ENCODE measurements at regions not wholly inside any gene's neighbourhood (a gene's known extent, or its start where the extent isn't known, plus 50 kb on each side); places are given as distances from the start of the nearest gene placed in this dataset.
A peak's percentile ranks its signal among the peaks of the same experiment; 100 is the strongest.

DNA sequence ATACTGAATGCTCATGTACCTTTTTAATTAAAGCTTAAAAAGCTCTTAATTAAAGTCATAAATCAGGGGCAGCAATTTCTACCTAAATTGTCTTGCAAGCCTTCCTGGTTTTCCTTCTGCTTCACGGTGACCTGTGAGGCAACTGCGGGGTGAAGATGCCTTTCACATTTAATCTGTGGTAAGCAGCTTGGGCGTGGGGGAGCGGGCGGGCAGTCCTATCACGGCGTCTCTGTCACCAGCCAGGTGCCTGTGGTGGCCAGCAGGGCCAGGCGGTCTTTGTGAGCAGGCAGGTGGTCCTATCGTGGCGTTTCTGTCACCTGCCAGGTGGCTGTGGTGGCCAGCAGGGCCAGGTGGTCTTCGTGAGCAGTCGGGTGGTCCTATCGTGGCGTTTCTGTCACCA lies 269.2 kb upstream of the PPP2R2D start:
- Histone ChIP-seq H3K27ac (no peak overlapping the region), H3K36me3 (no peaks in the 10 kb centered on the region), H3K9me3 (peaks cover 5% of the 10 kb centered on the region), H3K4me3 (no peak overlapping the region), H3K4me1 (no peaks in the 10 kb centered on the region), H3K27me3 (ENCODE audit: low read depth) (no peaks in the 10 kb centered on the region)
- DNase-seq = no peak
- intact Hi-C loops (cut with DNase I) = no loop called here
- no peak for ATAC-seq
- TF ChIP-seq, protein P1, sequence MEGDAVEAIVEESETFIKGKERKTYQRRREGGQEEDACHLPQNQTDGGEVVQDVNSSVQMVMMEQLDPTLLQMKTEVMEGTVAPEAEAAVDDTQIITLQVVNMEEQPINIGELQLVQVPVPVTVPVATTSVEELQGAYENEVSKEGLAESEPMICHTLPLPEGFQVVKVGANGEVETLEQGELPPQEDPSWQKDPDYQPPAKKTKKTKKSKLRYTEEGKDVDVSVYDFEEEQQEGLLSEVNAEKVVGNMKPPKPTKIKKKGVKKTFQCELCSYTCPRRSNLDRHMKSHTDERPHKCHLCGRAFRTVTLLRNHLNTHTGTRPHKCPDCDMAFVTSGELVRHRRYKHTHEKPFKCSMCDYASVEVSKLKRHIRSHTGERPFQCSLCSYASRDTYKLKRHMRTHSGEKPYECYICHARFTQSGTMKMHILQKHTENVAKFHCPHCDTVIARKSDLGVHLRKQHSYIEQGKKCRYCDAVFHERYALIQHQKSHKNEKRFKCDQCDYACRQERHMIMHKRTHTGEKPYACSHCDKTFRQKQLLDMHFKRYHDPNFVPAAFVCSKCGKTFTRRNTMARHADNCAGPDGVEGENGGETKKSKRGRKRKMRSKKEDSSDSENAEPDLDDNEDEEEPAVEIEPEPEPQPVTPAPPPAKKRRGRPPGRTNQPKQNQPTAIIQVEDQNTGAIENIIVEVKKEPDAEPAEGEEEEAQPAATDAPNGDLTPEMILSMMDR (IDR thresholded peaks at IDR 0.05) = no peak

- peak in 1 of 2 donors; percentile 41 for ATAC-seq
- H3K4me3 ChIP-seq = no peak overlapping the region
- intact Hi-C loops (cut with DNase I) = no loop called here
- H3K36me3 ChIP-seq = no peaks in the 10 kb centered on the region
- no peak overlapping the region for H3K27ac ChIP-seq
- no peak for DNase-seq
- peaks cover 9% of the 10 kb centered on the region for H3K9me3 ChIP-seq
- TF ChIP-seq, protein P1 (IDR thresholded peaks at IDR 0.05) = no peak
- no peaks in the 10 kb centered on the region for H3K27me3 ChIP-seq (ENCODE audit: low read depth)
- no peaks in the 10 kb centered on the region for H3K4me1 ChIP-seq
Measured at GRCh38 chr10:131635564-131636015, 265.2 kb upstream of the PPP2R2D start.

- Histone ChIP-seq H3K36me3 (no peaks in the 10 kb centered on the region), H3K4me3 (no peak overlapping the region), H3K4me1 (no peaks in the 10 kb centered on the region), H3K27me3 (ENCODE audit: low read depth) (no peaks in the 10 kb centered on the region), H3K27ac (no peak overlapping the region), H3K9me3 (peaks cover 9% of the 10 kb centered on the region)
- TF ChIP-seq, protein P1 (IDR thresholded peaks at IDR 0.05) = no peak
- intact Hi-C loops (cut with DNase I) = no loop called here
- no peak for ATAC-seq
- no peak for DNase-seq
Measured at GRCh38 chr10:131636116-131636515, 264.7 kb upstream of the PPP2R2D start.

DNA sequence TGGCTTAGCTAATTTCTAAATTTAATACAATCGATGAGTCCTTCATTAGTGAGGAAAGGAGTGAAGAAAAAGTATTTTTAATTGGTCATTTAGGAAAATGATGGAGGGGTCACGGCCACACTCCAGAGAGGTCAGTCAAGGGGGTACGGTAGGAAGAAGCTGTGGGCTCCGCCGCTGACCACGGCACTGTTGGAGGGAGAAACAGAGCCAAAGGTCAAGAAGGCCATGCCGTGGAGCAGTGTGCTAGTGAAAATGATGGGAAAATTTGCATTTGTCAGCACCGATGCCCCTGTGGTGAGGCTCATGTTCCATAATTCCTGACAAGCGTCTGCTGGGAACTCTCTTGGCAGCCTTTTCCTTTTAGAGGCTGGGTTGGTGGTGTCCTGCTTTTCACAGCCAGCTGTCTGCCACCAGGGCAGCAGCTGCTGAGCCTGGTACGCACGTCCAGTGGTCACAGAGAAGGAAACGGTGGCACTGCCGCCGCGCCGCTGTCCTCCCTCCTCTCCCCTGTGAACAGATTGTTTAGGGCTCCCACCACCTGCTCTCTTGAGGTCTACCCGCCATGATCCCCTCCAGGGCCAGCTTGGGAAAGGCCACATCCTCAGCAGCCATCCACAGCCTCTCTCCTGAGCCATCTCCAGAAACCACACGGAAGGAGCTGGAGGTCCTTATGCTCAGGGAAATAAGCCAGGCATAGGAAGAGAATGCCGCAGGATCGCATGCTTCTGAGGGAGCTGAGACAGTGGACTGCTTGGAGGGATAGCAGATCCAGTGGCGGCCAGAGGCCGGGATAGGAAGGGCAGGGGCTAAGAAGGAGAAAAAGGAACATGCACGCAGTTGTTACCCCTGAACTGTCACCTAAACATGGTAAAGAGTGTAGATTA lies 263.7 kb upstream of the PPP2R2D start:
- peaks cover 9% of the 10 kb centered on the region for H3K9me3 ChIP-seq
- no peak for DNase-seq
- no peaks in the 10 kb centered on the region for H3K27me3 ChIP-seq (ENCODE audit: low read depth)
- H3K36me3 ChIP-seq = no peaks in the 10 kb centered on the region
- ATAC-seq = no peak
- TF ChIP-seq, protein P1 (IDR thresholded peaks at IDR 0.05) = no peak
- H3K27ac ChIP-seq = no peak overlapping the region
- H3K4me3 ChIP-seq = no peak overlapping the region
- no peaks in the 10 kb centered on the region for H3K4me1 ChIP-seq
- intact Hi-C loops (cut with DNase I) = no loop called here

DNA sequence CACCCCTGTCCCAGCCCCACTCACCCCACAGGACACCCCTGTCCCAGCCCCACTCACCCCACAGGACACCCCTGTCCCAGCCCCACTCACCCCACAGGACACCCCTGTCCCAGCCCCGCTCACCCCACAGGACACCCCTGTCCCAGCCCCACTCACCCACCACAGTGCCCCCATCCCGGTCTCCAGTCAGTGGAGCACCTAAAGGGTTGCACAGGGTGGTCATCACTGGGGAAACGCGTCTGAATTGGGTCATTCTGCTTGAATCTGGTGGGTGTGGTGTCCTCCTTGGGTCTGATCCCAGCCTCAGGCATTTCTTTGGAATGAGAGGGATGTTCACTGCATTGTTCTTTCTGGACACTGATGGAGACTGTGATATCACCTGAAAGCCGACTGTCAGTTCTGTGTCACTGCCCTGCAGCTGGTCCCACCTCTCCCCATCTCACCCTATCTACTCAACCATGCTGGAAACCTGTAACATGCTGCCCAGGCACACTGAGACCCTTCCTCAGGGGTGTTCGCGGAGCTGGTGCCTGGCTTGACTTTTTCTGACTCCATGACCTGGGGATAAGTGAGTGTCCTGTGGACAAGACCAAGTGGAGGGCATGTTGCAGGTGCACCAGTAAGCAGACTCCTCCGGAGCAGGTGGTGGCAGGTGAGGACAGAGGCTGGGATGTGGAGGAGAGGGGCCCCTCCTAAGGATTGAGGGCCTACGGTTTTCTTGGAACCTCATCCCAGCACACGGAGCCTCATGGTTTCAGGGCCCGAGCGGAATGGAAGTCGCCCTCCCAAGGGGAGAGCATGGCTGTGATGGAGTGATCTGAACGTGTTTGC lies 262.5 kb upstream of the PPP2R2D start:
- Histone ChIP-seq H3K9me3 (peaks cover 9% of the 10 kb centered on the region), H3K36me3 (no peaks in the 10 kb centered on the region), H3K4me3 (no peak overlapping the region), H3K27me3 (ENCODE audit: low read depth) (no peaks in the 10 kb centered on the region), H3K27ac (no peak overlapping the region), H3K4me1 (no peaks in the 10 kb centered on the region)
- ATAC-seq (no peak), DNase-seq (no peak)
- intact Hi-C loops (cut with DNase I) = no loop called here
- TF ChIP-seq, protein P1 (IDR thresholded peaks at IDR 0.05) = no peak
